ENCODE measurements at regions not wholly inside any gene's neighbourhood (a gene's known extent, or its start where the extent isn't known, plus 50 kb on each side); places are given as distances from the start of the nearest gene placed in this dataset.

DNA sequence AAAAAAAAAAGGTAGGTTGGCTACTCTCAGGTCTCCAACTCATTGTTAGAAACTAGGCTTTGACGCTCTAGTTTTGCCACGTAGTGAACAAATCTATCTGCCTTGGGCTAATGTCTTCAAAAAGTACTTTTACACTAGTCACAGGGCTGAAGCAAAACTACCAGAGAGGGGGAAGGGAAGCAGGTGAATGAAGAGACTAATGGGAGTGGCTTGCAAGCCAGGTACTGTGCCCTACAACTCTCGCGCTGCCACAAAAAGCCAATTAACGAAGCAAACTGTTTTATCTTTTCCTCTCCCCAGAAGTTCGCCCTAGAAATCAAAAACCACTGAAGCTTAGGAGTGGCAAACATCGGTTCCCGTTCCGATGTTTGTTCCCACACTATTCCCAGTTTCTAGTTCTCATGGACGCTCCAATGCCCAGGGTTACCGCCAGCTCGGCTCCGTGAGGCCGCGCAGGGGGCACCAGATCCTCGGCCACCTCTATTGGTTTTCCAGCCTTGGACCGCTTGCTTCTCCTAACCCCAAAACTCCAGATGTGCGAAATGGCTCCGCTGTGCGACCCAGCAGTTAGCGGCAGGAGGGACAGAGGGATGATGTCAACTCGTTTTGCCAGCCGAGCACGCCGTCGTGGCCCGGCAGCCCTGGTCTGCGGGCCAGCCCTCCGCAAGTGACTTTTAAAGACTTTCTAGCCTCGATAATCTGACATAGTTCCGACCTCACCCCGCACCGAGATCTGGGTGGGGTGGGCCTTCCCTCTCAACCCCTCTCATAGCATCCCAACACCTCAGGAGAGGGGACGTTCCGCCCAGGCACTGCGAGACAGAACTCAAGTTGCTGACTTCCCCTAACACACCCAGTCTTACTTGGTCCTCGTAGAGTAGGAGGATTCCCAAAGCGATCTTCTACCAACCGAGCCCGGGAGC is 242.1 kb downstream of the KDM5D start:
- 32 to 35% methylated on average over 33 to 40 of the region's 40 CpGs; no CpG with 5 or more reads in 1 of the 3 donors for WGBS, 3 donors
- FAIRE-seq = no peak
- no peaks in the 10 kb centered on the region for H3K36me3 ChIP-seq (ENCODE audit: control insufficient read depth in 3 of 3, insufficient read depth in 2 of 3, low read depth in 1 of 3, low read length in 3 of 3)
- H3K4me1 ChIP-seq (ENCODE audit: control insufficient read depth in 3 of 3, insufficient read depth in 2 of 3, low read depth in 1 of 3, low read length in 2 of 3) = no peaks in the 10 kb centered on the region
- DNase-seq = peak in 1 of 2 donors; percentile 3
- no peaks in the 10 kb centered on the region for H3K27me3 ChIP-seq (ENCODE audit: control insufficient read depth in 3 of 3, insufficient read depth in 3 of 3, low read length in 3 of 3)
- no peak overlapping the region for H3K4me3 ChIP-seq (ENCODE audit: low read depth in 1 of 3, low read length in 3 of 3)
- H3K9me3 ChIP-seq (ENCODE audit: control insufficient read depth in 2 of 2, insufficient read depth in 1 of 2, low read depth in 1 of 2, low read length in 1 of 2) = no peaks in the 10 kb centered on the region
- H3K27ac ChIP-seq (ENCODE audit: low read depth in 1 of 3, low read length in 2 of 3) = peak overlapping the region in 1 of 3 donors; percentile 45

DNA sequence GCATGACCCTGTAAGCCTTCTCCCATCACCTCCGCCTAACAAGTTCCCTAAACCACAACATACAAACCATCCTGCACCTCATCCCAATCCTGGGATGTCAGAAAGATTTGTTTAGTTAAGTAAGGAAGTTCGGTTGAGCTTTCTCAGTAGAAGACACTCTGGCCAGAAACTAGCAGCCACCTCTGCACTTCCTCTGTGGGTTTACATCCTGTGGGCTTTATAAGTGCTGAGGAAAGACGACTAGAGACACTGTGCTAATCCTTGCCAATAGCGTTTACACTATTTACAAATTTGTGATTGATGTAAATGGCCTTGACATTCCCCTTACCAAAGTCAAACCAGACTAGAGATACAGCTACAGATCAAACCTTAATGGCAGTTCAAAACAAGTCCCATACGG is 246.0 kb downstream of the KDM5D start:
- Histone ChIP-seq H3K36me3 (ENCODE audit: control insufficient read depth in 3 of 3, insufficient read depth in 2 of 3, low read depth in 1 of 3, low read length in 3 of 3) (no peaks in the 10 kb centered on the region), H3K4me3 (ENCODE audit: low read depth in 1 of 3, low read length in 3 of 3) (no peak overlapping the region), H3K4me1 (ENCODE audit: control insufficient read depth in 3 of 3, insufficient read depth in 2 of 3, low read depth in 1 of 3, low read length in 2 of 3) (no peaks in the 10 kb centered on the region), H3K27ac (ENCODE audit: low read depth in 1 of 3, low read length in 2 of 3) (no peak overlapping the region), H3K9me3 (ENCODE audit: control insufficient read depth in 2 of 2, insufficient read depth in 1 of 2, low read depth in 1 of 2, low read length in 1 of 2) (no peaks in the 10 kb centered on the region), H3K27me3 (ENCODE audit: control insufficient read depth in 3 of 3, insufficient read depth in 3 of 3, low read length in 3 of 3) (no peaks in the 10 kb centered on the region)
- peak in 1 of 2 donors; percentile 3 for DNase-seq
- 49 to 60% methylated on average over 5 of the region's 5 CpGs; no CpG with 5 or more reads in 1 of the 3 donors for WGBS, 3 donors
- FAIRE-seq = no peak

DNA sequence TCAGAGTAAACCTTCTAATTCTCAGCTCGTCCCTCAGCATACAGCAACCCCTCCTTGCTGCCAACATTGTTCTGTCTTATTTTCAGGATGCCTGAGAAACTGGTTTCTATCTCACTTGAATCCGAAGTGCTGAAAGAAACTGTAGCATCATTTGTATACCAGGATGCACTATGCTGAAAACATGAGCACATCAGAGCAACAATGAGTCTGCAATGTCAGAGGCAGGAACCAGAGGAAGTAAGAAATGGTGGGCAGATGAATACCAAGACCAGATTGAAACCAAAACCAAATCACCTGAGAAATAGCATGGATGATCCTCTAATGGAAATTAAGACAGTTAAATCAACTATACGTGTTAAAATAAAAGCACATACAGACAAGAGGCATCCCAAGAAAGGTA is 257.0 kb downstream of the KDM5D start:
- WGBS, 3 donors = 68 to 73% methylated on average over 3 of the region's 3 CpGs; no CpG with 5 or more reads in 1 of the 3 donors
- H3K9me3 ChIP-seq (ENCODE audit: control insufficient read depth in 2 of 2, insufficient read depth in 1 of 2, low read depth in 1 of 2, low read length in 1 of 2) = peaks cover 0 to 2% of the 10 kb centered on the region in 2 donors
- DNase-seq (no peak), FAIRE-seq (no peak)
- H3K36me3 ChIP-seq (ENCODE audit: control insufficient read depth in 3 of 3, insufficient read depth in 2 of 3, low read depth in 1 of 3, low read length in 3 of 3) = no peaks in the 10 kb centered on the region
- H3K4me1 ChIP-seq (ENCODE audit: control insufficient read depth in 3 of 3, insufficient read depth in 2 of 3, low read depth in 1 of 3, low read length in 2 of 3) = no peaks in the 10 kb centered on the region
- no peak overlapping the region for H3K4me3 ChIP-seq (ENCODE audit: low read depth in 1 of 3, low read length in 3 of 3)
- H3K27me3 ChIP-seq (ENCODE audit: control insufficient read depth in 3 of 3, insufficient read depth in 3 of 3, low read length in 3 of 3) = no peaks in the 10 kb centered on the region
- H3K27ac ChIP-seq (ENCODE audit: low read depth in 1 of 3, low read length in 2 of 3) = no peak overlapping the region

GRCh38 chrY:19484997-19485396 is 259.5 kb downstream of the KDM5D start:
- WGBS, 3 donors = 78 to 84% methylated on average over 2 of the region's 2 CpGs; no CpG with 5 or more reads in 1 of the 3 donors
- H3K27ac ChIP-seq (ENCODE audit: low read depth in 1 of 3, low read length in 2 of 3) = no peak overlapping the region
- peaks cover 0 to 2% of the 10 kb centered on the region in 2 donors for H3K9me3 ChIP-seq (ENCODE audit: control insufficient read depth in 2 of 2, insufficient read depth in 1 of 2, low read depth in 1 of 2, low read length in 1 of 2)
- no peaks in the 10 kb centered on the region for H3K27me3 ChIP-seq (ENCODE audit: control insufficient read depth in 3 of 3, insufficient read depth in 3 of 3, low read length in 3 of 3)
- no peaks in the 10 kb centered on the region for H3K4me1 ChIP-seq (ENCODE audit: control insufficient read depth in 3 of 3, insufficient read depth in 2 of 3, low read depth in 1 of 3, low read length in 2 of 3)
- no peak for FAIRE-seq
- no peak overlapping the region for H3K4me3 ChIP-seq (ENCODE audit: low read depth in 1 of 3, low read length in 3 of 3)
- DNase-seq = no peak
- H3K36me3 ChIP-seq (ENCODE audit: control insufficient read depth in 3 of 3, insufficient read depth in 2 of 3, low read depth in 1 of 3, low read length in 3 of 3) = no peaks in the 10 kb centered on the region

DNA sequence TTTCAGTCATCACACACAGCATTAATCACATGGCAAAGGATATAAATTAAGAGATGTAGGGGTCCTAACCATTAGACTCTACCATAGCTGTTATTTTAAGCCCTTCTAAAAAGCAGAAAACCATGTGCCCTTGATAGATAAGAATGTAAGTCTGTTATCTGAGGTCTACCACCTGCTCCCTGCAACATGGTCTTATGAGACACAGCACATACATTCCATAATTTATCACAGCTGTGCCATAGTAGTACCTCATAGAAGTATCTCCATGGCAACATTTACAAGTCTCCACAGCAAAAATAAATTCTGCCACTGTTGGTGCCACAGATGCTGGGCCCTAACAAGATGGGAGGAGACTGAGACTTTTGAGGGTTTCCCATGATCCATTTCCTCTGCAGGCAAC is 265.4 kb downstream of the KDM5D start:
- Histone ChIP-seq H3K9me3 (ENCODE audit: control insufficient read depth in 2 of 2, insufficient read depth in 1 of 2, low read depth in 1 of 2, low read length in 1 of 2) (no peaks in the 10 kb centered on the region), H3K27me3 (ENCODE audit: control insufficient read depth in 3 of 3, insufficient read depth in 3 of 3, low read length in 3 of 3) (no peaks in the 10 kb centered on the region), H3K27ac (ENCODE audit: low read depth in 1 of 3, low read length in 2 of 3) (no peak overlapping the region), H3K36me3 (ENCODE audit: control insufficient read depth in 3 of 3, insufficient read depth in 2 of 3, low read depth in 1 of 3, low read length in 3 of 3) (no peaks in the 10 kb centered on the region), H3K4me1 (ENCODE audit: control insufficient read depth in 3 of 3, insufficient read depth in 2 of 3, low read depth in 1 of 3, low read length in 2 of 3) (no peaks in the 10 kb centered on the region), H3K4me3 (ENCODE audit: low read depth in 1 of 3, low read length in 3 of 3) (no peak overlapping the region)
- DNase-seq (no peak), FAIRE-seq (no peak)

DNA sequence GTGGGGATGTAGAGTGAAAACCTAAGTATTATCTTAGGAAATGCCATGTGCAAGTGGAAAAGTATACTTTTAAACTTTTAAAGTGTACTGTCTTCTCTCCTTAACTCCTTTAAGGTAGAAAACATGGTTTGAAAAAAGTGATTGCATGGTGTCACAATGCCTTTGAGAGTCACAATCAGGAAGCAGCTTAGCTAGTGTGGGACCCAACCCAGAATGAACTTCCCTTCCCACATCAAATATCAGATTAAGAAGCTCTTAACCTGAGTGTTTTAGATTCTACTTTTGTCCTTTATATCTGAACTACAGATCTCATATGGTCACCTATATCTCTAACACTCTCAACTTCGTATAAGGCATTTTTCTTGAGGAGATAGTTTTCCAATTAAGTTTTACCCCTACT is 266.6 kb downstream of the KDM5D start:
- WGBS, 3 donors = 48 to 57% methylated on average over 1 of the region's 1 CpG; no CpG with 5 or more reads in 1 of the 3 donors
- no peak overlapping the region for H3K4me3 ChIP-seq (ENCODE audit: low read depth in 1 of 3, low read length in 3 of 3)
- no peaks in the 10 kb centered on the region for H3K4me1 ChIP-seq (ENCODE audit: control insufficient read depth in 3 of 3, insufficient read depth in 2 of 3, low read depth in 1 of 3, low read length in 2 of 3)
- H3K36me3 ChIP-seq (ENCODE audit: control insufficient read depth in 3 of 3, insufficient read depth in 2 of 3, low read depth in 1 of 3, low read length in 3 of 3) = no peaks in the 10 kb centered on the region
- no peak for DNase-seq
- H3K9me3 ChIP-seq (ENCODE audit: control insufficient read depth in 2 of 2, insufficient read depth in 1 of 2, low read depth in 1 of 2, low read length in 1 of 2) = no peaks in the 10 kb centered on the region
- no peaks in the 10 kb centered on the region for H3K27me3 ChIP-seq (ENCODE audit: control insufficient read depth in 3 of 3, insufficient read depth in 3 of 3, low read length in 3 of 3)
- FAIRE-seq = no peak
- H3K27ac ChIP-seq (ENCODE audit: low read depth in 1 of 3, low read length in 2 of 3) = no peak overlapping the region

DNA sequence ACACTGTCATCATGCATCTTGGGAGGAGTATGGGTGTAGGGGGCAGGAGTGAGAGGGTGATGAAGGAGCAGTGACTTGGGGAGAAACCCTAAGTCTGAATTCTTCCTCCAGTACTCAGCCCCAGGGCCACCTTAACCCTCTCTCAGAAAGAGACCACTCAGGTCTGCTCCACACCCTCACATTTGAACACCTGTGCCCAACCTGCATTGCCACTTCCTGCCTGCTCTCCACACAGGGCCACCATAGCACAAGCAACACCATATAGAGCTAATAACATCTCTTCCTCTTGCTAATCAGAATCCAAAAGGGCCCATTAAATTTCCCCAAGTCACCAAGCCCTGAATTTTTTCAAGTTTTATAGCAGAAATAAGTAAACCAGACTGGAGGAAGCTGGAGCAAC is 278.7 kb downstream of the KDM5D start:
- FAIRE-seq = no peak
- Histone ChIP-seq H3K27ac (ENCODE audit: low read depth in 1 of 3, low read length in 2 of 3) (no peak overlapping the region), H3K36me3 (ENCODE audit: control insufficient read depth in 3 of 3, insufficient read depth in 2 of 3, low read depth in 1 of 3, low read length in 3 of 3) (no peaks in the 10 kb centered on the region), H3K4me3 (ENCODE audit: low read depth in 1 of 3, low read length in 3 of 3) (no peak overlapping the region), H3K9me3 (ENCODE audit: control insufficient read depth in 2 of 2, insufficient read depth in 1 of 2, low read depth in 1 of 2, low read length in 1 of 2) (no peaks in the 10 kb centered on the region), H3K27me3 (ENCODE audit: control insufficient read depth in 3 of 3, insufficient read depth in 3 of 3, low read length in 3 of 3) (no peaks in the 10 kb centered on the region), H3K4me1 (ENCODE audit: control insufficient read depth in 3 of 3, insufficient read depth in 2 of 3, low read depth in 1 of 3, low read length in 2 of 3) (no peaks in the 10 kb centered on the region)
- DNase-seq = no peak

GRCh38 chrY:19456855-19457448 is 287.6 kb downstream of the KDM5D start:
- H3K4me3 ChIP-seq (ENCODE audit: low read depth in 1 of 3, low read length in 3 of 3) = no peak overlapping the region
- H3K9me3 ChIP-seq (ENCODE audit: control insufficient read depth in 2 of 2, insufficient read depth in 1 of 2, low read depth in 1 of 2, low read length in 1 of 2) = no peaks in the 10 kb centered on the region
- DNase-seq (no peak), FAIRE-seq (no peak)
- no peak overlapping the region for H3K27ac ChIP-seq (ENCODE audit: low read depth in 1 of 3, low read length in 2 of 3)
- H3K36me3 ChIP-seq (ENCODE audit: control insufficient read depth in 3 of 3, insufficient read depth in 2 of 3, low read depth in 1 of 3, low read length in 3 of 3) = no peaks in the 10 kb centered on the region
- no peaks in the 10 kb centered on the region for H3K27me3 ChIP-seq (ENCODE audit: control insufficient read depth in 3 of 3, insufficient read depth in 3 of 3, low read length in 3 of 3)
- H3K4me1 ChIP-seq (ENCODE audit: control insufficient read depth in 3 of 3, insufficient read depth in 2 of 3, low read depth in 1 of 3, low read length in 2 of 3) = no peaks in the 10 kb centered on the region
